ENCODE measurements at regions not wholly inside any gene's neighbourhood (a gene's known extent, or its start where the extent isn't known, plus 50 kb on each side); places are given as distances from the start of the nearest gene placed in this dataset.

GRCh38 chr10:111984057-111984456, 199.5 kb downstream of the GPAM start:
- TF ChIP-seq EP300 (IDR thresholded peaks at IDR 0.05) (no peak), POLR2A (IDR thresholded peaks at IDR 0.05) (no peak), CTCF (IDR thresholded peaks at IDR 0.05) (no peak)
- Histone ChIP-seq H3K36me3 (no peaks in the 10 kb centered on the region), H3K9me3 (no peaks in the 10 kb centered on the region), H3K4me3 (no peak overlapping the region), H3K27me3 (no peaks in the 10 kb centered on the region), H3K4me1 (peaks cover 0 to 22% (median 0%) of the 10 kb centered on the region in 4 donors), H3K27ac (peak overlapping the region in 1 of 4 donors; percentile 86)
- 90 to 99% methylated on average over 5 to 6 of the region's 6 CpGs for WGBS, 2 donors
- no peak for DNase-seq (ENCODE audit: low spot score in 2 of 2)

GRCh38 chr10:111986079-111986478, 197.5 kb downstream of the GPAM start:
- H3K27ac ChIP-seq: peak overlapping the region; percentile 32 to 88 (median 66)
- DNase-seq (ENCODE audit: low spot score in 2 of 2): no peak
- no peaks in the 10 kb centered on the region for H3K36me3 ChIP-seq
- H3K9me3 ChIP-seq: no peaks in the 10 kb centered on the region
- no peaks in the 10 kb centered on the region for H3K27me3 ChIP-seq
- H3K4me3 ChIP-seq: no peak overlapping the region
- TF ChIP-seq CTCF (IDR thresholded peaks at IDR 0.05) (no peak), POLR2A (IDR thresholded peaks at IDR 0.05) (no peak), EP300 (IDR thresholded peaks at IDR 0.05) (peak in 1 of 2 donors; percentile 78)
- peaks cover 0 to 22% (median 0%) of the 10 kb centered on the region in 4 donors for H3K4me1 ChIP-seq

GRCh38 chr10:111988646-111989045, 194.9 kb downstream of the GPAM start:
- no peak overlapping the region for H3K4me3 ChIP-seq
- DNase-seq (ENCODE audit: low spot score in 2 of 2): no peak
- no peaks in the 10 kb centered on the region for H3K36me3 ChIP-seq
- H3K4me1 ChIP-seq: peaks cover 0 to 22% (median 0%) of the 10 kb centered on the region in 4 donors
- no peak for TF ChIP-seq EP300 (IDR thresholded peaks at IDR 0.05)
- TF ChIP-seq CTCF (IDR thresholded peaks at IDR 0.05): no peak
- no peak for TF ChIP-seq POLR2A (IDR thresholded peaks at IDR 0.05)
- H3K9me3 ChIP-seq: no peaks in the 10 kb centered on the region
- WGBS, 2 donors: 86 to 88% methylated on average over 14 of the region's 14 CpGs
- no peaks in the 10 kb centered on the region for H3K27me3 ChIP-seq
- H3K27ac ChIP-seq: no peak overlapping the region

GRCh38 chr10:111989136-111989911, 194.2 kb downstream of the GPAM start:
- Histone ChIP-seq H3K4me1 (peaks cover 0 to 21% (median 0%) of the 10 kb centered on the region in 4 donors), H3K27me3 (no peaks in the 10 kb centered on the region), H3K36me3 (no peaks in the 10 kb centered on the region), H3K9me3 (peaks cover 0 to under 1% (median 0%) of the 10 kb centered on the region in 4 donors), H3K27ac (no peak overlapping the region), H3K4me3 (no peak overlapping the region)
- TF ChIP-seq EP300 (IDR thresholded peaks at IDR 0.05): no peak
- TF ChIP-seq POLR2A (IDR thresholded peaks at IDR 0.05): no peak
- TF ChIP-seq CTCF (IDR thresholded peaks at IDR 0.05): no peak
- DNase-seq (ENCODE audit: low spot score in 2 of 2): no peak
- WGBS, 2 donors: 76 to 79% methylated on average over 21 of the region's 21 CpGs

GRCh38 chr10:111990734-111991133, 192.8 kb downstream of the GPAM start:
- Histone ChIP-seq H3K9me3 (peaks cover 0 to 9% (median 0%) of the 10 kb centered on the region in 4 donors), H3K4me1 (peaks cover 0 to 8% (median 0%) of the 10 kb centered on the region in 4 donors), H3K27me3 (no peaks in the 10 kb centered on the region), H3K36me3 (no peaks in the 10 kb centered on the region), H3K4me3 (no peak overlapping the region), H3K27ac (no peak overlapping the region)
- no peak for DNase-seq (ENCODE audit: low spot score in 2 of 2)
- WGBS, 2 donors: 65 to 70% methylated on average over 3 of the region's 3 CpGs
- TF ChIP-seq POLR2A (IDR thresholded peaks at IDR 0.05): no peak
- TF ChIP-seq EP300 (IDR thresholded peaks at IDR 0.05): no peak
- peak in 1 of 5 experiments; percentile 19 for TF ChIP-seq CTCF (IDR thresholded peaks at IDR 0.05)
